ENCODE measurements at regions not wholly inside any gene's neighbourhood (a gene's known extent, or its start where the extent isn't known, plus 50 kb on each side); places are given as distances from the start of the nearest gene placed in this dataset.

DNA sequence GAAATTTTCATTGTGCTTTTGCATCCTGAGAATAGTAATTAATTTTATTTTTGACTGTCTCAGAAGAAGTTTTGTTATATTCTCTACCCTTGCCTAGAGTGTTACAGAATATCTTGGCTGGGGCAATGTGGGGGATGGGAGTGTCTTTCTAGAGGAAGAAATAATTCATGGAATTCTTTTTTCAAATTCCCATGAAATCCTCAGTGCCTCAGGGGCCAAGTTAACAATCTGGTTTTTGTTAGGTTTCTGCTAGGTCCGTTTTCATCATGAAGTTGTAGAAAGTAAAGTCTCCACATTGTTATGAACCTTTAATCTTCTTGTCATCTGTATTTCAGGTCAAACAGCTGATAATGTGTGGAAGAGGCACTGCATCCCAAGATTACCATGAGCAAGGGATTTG, 145.6 kb upstream of the GYPC start:
- TF ChIP-seq, protein P1, sequence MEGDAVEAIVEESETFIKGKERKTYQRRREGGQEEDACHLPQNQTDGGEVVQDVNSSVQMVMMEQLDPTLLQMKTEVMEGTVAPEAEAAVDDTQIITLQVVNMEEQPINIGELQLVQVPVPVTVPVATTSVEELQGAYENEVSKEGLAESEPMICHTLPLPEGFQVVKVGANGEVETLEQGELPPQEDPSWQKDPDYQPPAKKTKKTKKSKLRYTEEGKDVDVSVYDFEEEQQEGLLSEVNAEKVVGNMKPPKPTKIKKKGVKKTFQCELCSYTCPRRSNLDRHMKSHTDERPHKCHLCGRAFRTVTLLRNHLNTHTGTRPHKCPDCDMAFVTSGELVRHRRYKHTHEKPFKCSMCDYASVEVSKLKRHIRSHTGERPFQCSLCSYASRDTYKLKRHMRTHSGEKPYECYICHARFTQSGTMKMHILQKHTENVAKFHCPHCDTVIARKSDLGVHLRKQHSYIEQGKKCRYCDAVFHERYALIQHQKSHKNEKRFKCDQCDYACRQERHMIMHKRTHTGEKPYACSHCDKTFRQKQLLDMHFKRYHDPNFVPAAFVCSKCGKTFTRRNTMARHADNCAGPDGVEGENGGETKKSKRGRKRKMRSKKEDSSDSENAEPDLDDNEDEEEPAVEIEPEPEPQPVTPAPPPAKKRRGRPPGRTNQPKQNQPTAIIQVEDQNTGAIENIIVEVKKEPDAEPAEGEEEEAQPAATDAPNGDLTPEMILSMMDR (IDR thresholded peaks at IDR 0.05; ENCODE audit: low read depth, low read length, missing control alignments), result no peak
- DNase-seq (ENCODE audit: low read depth), result no peak
- no peak overlapping the region for H3K4me3 ChIP-seq (ENCODE audit: low read depth, low read length)

- no peak for DNase-seq (ENCODE audit: low read depth)
- H3K4me3 ChIP-seq (ENCODE audit: low read depth, low read length), result no peak overlapping the region
- TF ChIP-seq, protein P1 (IDR thresholded peaks at IDR 0.05; ENCODE audit: low read depth, low read length, missing control alignments), result no peak
Measured at GRCh38 chr2:126510960-126511359, 145.0 kb upstream of the GYPC start.

- TF ChIP-seq, protein P1 (IDR thresholded peaks at IDR 0.05; ENCODE audit: low read depth, low read length, missing control alignments), result no peak
- DNase-seq (ENCODE audit: low read depth), result no peak
- H3K4me3 ChIP-seq (ENCODE audit: low read depth, low read length), result no peak overlapping the region
Measured at GRCh38 chr2:126512026-126512425, 143.9 kb upstream of the GYPC start.

GRCh38 chr2:126513033-126513432, 142.9 kb upstream of the GYPC start:
- no peak overlapping the region for H3K4me3 ChIP-seq (ENCODE audit: low read depth, low read length)
- TF ChIP-seq, protein P1 (IDR thresholded peaks at IDR 0.05; ENCODE audit: low read depth, low read length, missing control alignments), result no peak
- no peak for DNase-seq (ENCODE audit: low read depth)

DNA sequence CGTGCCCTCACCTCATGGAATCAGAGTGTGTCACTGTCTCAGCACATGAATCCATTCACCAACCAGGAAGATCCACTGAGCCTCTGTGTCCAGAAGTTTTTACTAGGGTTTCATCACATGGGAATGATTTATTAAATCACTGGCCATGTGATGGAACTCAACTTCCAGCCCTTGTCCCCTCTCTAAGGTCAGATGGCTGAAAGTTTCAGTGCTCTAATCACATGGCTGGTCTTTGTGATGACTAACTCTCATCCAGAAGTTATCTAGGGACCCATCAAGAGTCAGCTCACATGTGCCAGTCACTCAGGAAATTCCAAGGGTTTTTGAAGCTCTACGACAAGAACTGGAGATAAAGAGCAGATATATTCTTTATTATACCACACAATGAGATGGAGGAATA, 140.5 kb upstream of the GYPC start:
- no peak overlapping the region for H3K4me3 ChIP-seq (ENCODE audit: low read depth, low read length)
- DNase-seq (ENCODE audit: low read depth), result no peak
- TF ChIP-seq, protein P1 (IDR thresholded peaks at IDR 0.05; ENCODE audit: low read depth, low read length, missing control alignments), result no peak

GRCh38 chr2:126518196-126518595, 137.8 kb upstream of the GYPC start:
- DNase-seq (ENCODE audit: low read depth), result no peak

More at GRCh38 chr2:126518196-126518595, 137.8 kb upstream of the GYPC start:
- TF ChIP-seq, protein P1 (IDR thresholded peaks at IDR 0.05; ENCODE audit: low read depth, low read length, missing control alignments), result no peak
- no peak overlapping the region for H3K4me3 ChIP-seq (ENCODE audit: low read depth, low read length)
